GM18870 (cell line): ENCODE measurements at regions not wholly inside any gene's neighbourhood (a gene's known extent, or its start where the extent isn't known, plus 50 kb on each side); places are given as distances from the start of the nearest gene placed in this dataset.

Experiments used
- ATAC-seq: cut with Tn5 transposase; IDR thresholded peaks from one replicate; pipeline ENCODE4 v1.9.1; 2021; ENCODE audit warnings: moderate library complexity; ENCODE audit not compliant: unreplicated experiment

DNA sequence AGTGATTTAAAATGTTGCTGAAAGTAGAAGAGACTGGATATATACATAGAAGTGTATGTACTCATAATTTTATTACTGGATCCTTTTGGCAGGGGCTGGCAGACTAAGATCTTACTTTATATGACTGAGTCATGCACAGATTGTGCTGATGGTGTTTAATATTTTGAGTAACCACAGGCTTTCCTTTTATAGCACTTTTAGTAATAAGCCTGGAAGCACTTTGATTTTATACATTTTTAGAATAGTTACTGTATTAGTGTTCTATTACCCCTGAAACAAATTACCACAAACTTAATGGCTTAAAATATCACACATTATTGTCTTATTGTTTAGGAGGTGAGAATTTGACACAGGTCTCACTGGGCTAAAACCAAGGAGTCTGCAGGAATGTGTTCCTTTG lies 113.4 kb upstream of the CDH8 start:
- ATAC-seq, result no peak

DNA sequence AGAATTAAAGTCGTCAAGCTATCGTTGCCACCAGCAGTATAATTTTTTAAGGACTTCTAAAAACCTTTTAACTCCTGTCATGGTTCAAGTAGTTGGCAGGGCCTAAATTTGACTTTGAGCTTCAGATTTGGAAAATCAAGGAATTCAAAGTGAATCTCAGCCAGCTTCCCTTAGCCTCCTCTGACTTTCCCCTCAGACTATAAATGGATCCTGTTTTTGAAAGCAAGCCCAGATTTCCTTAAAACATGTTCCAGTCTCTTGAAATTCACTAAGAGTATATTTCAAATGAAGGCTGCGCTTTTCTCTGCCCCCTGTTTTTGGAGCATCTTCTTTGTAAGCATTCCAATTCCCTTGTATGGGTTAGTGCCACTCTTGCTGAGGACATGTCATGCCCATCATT lies 101.8 kb upstream of the CDH8 start:
- ATAC-seq, result no peak

DNA sequence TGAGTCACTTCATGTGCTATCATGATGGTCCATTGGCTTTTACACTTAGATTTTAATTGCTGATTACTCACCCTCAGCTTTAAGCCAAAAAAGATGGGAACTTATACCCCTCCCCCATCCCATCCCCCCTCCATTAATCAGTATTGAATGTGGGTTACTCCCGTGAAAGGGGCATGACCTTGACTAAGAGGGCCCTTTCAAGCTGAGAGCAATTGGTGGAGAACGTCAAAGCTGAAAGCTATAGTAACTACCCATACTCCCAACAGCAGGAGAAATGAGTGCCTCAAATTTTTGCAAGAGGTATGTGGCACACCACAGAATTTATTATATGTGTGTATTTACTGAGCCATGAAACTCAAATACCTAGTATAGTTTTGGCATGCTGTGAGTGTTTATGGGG lies 99.7 kb upstream of the CDH8 start:
- no peak for ATAC-seq

DNA sequence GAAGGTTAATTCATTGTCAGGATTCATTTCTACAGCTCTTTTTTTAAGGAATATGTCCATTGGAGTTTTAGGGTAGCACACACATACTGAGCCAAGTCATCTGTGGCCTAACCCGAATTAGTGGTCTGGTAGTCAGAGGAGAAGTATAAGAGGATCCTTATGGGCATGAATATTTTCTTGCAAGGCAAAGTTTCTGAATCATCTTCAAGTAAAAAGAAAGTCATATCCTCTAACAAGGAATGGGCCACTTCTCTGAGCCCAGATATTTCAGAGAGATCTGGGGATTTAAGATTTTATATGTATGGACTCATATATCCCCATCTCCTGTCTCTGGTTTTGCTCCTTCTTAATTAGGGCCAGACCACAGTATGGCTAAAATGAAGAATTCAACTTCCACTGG lies 99.2 kb upstream of the CDH8 start:
- no peak for ATAC-seq

DNA sequence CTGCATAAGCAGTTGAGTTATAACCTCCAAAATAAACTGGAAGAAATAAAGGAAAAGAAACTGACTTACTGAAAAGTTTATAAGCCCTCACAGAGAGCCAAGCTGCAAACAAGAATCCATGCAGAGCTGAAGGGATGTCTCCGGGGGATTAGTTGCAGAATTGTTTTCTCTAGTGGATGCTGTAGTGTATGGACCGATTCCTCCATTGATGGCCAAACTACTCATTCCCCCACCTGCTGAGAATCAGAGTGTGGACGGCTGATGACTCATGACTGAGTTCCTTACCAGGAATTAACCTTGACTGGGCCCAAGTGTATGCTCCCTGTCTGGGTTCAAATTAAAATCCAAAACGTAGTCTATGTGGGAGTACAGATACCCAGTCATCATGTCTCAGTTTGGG lies 93.9 kb upstream of the CDH8 start:
- no peak for ATAC-seq

DNA sequence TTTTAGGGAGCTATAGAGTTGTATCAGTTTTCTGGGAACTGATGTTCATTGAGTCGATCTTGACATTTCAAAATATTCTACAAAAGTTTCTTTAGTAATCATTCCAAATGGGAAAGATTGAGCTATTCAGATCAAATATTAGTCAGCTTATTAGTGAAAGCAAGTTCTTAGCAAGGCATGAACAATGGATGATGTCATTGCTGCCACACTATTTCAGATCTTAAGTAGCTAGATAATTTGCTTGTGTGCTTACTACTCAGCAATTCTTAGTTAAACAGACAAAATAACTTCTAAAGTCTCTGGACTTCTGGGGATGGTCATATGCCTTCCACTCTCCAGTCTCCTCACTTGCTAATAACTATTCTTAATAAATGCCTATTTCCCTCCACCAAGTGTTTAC lies 69.0 kb upstream of the CDH8 start:
- no peak for ATAC-seq

DNA sequence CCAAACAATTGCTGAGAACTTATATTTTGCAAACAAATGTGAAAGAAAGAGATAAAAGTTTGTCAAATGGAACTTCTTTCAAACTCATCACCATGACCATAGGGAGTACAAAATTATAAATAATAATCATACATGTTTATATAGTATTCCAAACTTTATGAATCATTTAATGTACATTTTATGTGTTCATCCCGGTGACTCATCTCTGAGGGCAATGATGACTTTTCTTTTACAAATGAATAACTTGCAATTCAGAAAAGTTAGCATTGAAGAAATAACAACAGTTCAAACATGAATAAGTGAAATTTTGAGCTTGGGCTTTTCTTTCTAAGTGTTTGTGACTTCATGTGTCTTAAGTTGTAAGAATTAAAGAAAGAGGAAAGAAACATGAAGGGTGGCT lies 66.3 kb upstream of the CDH8 start:
- no peak for ATAC-seq

DNA sequence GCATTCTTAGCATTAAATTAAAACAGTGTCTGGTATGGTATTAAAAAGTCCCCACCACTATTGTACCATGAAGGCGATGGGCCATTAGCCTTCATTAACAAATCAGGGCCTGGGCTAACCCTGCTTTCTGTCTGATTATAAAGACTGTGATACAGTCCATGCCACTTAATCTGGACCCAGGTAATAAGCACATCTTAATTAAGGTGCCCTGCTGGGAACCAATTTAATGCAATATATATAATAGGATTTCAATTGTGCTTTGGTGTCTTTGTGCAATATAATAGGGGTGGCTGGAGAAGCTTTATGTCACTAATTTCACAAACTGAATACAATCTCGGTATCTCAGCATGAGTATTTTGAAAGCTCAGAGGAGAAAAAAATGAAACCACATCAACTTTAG lies 64.4 kb upstream of the CDH8 start:
- ATAC-seq, result no peak

DNA sequence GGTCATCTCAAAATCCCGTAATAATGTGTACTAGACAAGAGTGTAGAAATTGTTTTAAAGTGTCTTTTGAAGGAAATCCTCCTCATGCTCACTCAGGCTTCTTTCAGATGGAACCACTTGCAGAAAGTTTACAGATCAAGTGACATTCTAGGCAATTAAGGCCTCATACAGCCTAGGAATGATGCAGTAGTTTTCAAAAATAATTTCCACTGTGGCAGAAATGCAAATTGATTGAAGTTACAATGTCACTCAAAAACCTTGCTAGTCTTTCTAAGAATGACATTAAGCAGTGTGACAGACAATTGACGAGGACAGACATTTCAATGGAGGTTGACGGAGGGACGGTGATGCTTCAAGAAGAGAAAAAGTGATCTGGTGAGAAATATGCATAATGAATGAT lies 53.5 kb upstream of the CDH8 start:
- ATAC-seq, result no peak

DNA sequence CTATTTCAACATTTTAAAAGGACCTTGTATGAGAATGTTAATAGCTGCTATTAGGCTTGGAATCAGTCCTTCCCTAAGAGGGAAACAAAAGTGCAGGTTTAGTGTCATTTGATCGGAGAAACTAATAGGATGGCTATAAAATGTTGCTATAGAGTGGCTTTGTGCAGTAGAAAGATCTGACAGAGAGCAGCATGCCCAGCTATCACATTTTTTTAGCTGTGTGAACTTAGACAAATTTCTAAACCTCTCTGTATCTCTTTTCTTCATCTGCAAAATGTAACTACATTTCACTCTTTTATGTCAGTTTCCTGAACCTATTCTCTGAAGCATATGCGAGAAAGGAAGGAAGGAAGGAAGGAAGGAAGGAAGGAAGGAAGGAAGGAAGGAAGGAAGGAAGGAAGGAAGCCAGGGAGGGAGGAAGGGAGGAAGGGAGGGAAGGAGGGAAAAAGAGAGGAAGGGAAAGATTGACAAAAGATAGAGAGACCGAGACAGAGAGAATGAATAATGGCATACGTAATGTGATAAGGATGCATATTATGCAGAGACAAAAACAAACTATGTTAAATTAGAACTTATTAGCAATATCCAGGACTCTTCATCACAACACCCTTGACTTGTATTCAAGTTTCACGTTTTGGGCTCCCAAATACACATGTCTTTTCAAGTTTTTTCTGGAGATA lies 52.6 kb upstream of the CDH8 start:
- ATAC-seq, result no peak
